Stimulated activated naive CD4-positive, alpha-beta T cell treated with Interleukin-2 at 50 U/mL for 16 hours (primary cell): ENCODE measurements at regions not wholly inside any gene's neighbourhood (a gene's known extent, or its start where the extent isn't known, plus 50 kb on each side); places are given as distances from the start of the nearest gene placed in this dataset.

Experiments
- DNase-seq: peaks from one replicate; lab custom pipeline; 2025; lab: John Stamatoyannopoulos, UW

DNA sequence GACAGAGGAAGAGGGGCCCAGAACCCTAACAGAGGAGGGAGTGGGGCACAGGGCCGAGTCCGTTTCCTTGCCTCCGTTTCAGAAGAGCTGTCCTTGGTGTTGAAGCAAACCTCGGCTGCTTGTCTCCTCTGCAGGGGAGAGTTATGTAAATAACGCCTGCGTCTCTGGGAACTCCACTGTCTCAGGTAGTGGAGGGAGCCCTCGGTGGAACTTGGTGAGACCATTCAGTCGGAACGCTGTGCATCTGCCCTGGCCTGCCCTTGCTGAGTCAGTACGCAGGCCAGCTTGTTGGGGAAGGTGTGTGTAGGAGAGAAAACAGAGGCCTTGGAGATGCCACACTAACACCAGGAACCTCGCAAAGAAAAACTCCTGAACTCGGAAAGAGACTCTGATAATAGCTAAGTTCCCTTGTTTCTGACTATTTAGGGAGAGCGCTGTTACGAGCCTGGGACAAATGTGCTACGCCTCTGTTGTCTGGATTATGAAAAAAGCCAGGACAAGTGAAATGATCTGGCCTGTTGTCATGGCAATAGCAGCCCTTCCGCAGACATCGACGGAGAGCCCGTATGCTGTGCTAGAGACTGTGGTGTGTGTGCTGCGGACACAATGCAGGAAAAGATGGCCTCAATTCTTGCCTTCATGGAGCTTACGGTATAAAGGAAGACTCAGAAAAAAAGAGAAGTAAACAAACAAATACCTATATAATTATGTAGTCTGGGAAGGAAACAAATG lies 94.6 kb upstream of the AKT3 start:
- DNase-seq, result no peak

DNA sequence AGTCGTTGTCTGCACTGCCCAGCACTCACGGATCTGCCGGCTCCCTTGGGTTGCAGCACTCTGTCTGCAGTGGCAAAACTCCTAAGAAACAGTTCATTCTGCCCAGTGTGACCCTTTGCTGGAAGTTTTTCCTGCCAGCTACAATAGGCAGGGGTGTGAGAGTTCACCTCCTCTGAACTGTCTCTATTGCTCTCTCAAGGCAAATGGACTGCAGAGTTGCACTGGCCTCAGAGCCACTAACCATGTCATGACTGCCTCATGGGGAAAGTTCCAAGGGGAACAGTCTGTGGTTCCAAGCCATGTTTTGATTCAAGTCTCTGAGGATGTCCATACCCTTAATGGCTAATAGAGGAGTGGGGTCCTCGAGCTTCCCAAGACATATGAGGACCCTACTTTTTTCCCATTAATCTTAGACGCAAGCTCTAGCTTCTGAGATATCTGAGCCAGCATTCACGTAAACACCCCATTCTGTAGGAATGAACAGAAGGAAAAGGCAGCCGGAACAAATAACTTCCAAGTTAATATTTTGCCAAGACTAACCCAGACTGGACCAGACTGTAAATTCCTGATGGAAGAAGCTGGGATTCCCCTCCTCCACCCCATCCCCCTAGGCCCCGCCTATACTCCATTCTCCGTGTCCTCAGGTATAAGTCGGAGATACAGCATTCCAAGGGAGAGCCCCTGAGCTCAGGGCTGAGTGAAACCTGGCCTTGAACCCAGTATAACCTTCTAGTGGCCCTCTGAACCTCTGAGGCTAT lies 93.8 kb upstream of the AKT3 start:
- no peak for DNase-seq

DNA sequence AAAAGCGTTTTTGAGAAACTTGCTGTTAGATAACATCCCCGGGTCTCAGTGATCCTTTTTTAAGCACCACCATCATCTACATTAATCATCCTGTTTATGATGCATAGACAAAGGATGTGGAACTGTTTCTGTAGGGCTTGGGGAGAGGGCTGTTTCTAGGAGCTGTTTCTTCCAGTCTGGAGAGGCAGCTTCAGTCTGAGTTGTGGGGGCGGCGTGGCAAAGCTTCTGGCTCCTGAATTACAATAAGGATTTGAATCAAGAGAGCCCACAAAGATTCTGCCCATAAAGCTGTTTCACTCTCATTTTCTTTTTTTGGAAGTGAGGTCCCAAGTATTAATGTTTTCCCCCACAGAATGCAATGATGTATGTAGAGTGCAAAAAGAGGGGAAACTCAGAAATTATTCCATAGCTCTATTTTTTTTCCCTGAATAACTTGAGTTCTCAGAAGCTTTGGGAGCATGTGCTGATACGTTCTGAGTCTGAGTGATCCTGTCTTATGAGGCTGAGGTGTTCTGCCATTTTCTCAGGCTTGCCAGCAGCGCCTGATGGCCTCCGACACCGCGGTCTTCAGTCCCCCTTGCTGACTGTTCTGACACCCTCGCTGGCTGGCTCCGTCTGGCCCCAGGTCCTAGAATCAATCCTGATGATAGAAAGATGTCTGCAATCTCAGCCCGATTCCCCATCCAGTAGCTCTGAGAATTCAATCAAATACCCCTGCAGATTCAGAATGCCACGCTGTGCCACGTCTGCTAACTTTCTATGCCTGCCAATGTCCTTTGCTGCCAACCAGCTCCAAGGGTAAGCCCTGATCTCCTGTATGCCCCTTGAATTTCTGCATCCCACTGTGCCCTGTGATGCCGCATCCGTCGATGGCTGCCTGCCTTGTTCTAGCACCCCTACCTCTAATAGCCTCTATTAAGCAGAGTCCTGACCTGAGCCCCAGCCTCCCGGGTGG lies 92.4 kb upstream of the AKT3 start:
- DNase-seq, result no peak

DNA sequence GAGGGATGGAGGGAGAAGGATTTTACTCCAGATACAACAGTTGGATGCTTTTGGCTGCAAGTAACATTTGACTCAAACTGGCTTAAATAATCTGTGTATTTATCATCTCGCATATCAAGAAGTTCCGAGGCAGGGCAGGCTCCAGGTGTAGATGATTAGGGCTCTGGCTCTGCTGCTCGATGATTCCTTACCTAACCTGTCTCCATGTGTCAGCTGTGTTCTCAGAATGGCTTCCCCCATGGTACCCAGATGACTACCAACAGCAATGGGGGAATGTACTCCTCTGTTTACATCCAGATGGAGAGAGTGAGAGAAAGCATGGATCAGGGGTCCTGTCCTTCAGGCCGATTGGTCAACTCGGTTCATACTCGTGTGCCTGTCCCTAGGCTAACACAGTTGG lies 90.4 kb upstream of the AKT3 start:
- no peak for DNase-seq

DNA sequence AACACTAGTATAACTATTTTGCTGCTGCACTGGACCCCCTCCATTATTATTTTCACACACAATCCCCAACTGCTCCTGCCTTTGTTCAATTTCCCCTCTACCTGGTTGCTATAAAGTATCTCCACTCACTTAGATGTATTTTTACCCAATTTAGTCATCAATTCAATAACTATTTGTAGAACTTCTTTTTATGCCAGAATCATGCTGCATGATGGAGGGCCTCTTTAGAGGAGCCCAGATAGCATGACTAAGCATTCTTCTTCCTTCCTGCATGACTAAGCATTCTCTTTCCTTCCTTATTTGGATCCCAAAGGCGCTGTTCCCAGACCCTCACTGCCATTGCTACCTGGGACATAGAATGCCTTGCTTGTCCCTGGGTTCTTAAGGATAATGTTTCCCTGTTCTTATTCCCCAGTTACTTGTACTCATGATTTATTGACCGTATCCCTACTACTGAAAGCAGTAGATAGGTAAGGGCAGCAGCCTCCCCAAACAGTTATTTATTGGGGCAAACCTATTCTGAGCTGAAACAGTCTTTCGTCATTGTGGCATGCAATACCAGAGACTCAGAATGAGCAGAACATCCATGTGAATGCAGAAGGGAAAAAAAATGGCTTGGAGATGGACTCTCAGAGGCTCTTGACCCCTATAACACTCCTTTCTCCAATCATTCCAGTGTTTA lies 89.3 kb upstream of the AKT3 start:
- DNase-seq, result no peak

DNA sequence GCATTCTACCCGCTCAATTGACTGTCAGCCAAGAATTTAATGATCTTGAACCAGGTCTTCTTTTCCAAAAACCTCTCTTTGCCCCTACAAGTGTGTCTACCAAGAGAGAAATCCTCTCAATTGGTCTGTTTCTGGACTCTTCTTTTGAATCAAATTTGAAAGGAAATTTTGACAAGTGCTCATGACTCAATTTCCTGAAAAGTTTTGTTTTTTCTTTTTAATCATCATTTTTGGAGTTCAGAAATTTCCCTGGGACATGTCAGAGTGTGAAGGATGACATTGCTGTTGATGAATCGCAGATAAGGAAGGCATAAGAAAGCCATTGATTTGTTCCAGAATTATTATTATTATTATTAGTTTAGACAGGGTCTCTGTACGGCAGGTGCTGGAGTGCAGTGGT lies 88.2 kb upstream of the AKT3 start:
- no peak for DNase-seq

DNA sequence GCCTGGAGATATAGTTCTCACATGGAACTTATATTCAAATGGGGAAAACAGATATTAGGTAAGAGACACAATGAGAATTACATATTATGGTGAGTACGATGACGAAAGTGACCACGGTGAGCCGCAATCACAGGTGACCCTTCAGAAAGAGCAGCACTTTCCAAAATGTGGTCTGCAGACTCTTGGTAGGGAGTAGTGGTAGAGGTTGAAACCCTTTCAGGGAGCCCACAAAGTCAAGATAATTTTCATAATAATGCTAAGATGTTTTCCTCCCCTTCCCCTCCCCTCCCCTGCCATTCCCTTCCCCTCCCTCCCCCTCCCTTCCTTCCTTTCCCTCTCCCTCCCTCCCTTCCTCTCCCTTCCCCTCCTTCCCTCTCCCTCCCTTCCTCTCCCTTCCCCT lies 83.5 kb upstream of the AKT3 start:
- DNase-seq, result no peak

DNA sequence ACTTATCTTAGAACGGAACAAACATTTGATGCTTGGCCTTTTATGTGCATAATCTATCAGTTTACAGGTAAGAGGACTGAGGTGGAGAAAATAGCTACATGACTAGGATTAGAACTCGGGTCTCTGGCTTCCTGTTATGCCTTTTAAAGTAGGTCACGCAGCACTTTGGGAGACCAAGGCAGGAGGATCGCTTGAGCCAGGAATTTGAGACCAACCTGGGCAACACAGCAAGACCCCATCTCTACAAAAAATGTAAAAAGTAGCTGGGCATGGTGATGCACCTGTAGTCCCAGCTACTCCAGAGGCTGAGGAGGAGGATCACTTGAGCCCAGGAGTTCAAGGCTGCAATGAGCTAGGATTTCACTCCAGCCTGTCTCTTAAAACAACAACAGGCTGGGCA lies 81.9 kb upstream of the AKT3 start:
- DNase-seq, result no peak

DNA sequence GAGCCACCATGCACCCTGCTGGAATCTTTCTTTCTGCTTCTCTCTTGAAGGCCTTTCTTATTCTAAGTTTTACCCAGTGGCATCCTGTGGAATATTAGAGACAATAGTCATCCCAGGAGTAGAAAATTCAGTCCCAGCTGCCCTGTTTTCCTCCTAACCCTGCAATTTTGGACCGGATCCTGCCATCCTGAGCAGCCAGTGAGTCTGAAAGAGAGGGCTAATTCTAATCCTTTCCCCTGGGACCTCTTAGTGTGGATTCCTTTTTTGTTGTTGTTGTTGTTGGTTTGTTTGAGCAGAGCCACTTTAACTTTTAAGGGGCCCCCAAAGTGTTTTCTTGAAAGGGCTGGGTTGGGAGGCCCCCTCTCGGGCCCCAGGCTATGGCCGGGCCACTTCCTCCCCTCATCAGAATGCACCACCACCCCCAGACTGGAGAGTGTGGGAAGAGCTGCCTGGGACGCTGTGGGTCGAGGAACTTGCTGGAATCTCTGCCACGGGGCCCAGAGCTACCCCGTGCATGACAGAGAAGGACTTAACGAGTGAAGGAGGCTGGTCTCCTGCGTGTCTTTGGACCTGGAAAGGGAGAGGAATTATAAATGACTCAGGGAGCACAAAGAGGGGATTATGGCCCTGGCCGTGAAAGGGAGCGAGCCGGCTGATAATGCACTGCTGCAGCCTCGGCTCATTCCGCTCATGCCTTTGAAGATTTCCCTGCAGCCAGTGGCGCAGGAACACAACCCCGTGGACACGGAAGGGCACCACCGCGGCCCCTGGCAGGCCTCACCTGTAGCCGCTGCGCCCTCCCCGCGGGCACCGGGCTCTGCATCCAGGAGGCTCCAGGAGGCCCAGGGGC lies 81.0 kb upstream of the AKT3 start:
- DNase-seq, result no peak

DNA sequence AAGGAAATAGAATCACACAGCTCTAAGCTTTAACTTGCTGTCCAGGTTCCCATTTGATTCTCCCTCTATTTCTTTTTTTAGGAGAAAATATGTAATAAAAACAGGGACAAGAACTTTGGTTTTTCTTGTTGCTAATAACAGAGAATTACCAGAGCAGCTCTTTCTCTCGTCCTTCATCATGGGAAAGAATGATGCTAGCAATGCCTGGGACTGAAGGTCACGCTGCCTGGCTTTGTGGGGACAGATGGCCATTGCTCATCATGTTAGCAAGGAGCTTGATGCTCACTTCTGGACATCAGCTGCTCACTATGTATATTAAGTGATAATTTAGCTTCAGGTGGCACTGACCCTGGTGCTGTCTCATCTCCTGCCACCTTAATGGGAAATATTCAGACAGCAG lies 77.3 kb upstream of the AKT3 start:
- no peak for DNase-seq

DNA sequence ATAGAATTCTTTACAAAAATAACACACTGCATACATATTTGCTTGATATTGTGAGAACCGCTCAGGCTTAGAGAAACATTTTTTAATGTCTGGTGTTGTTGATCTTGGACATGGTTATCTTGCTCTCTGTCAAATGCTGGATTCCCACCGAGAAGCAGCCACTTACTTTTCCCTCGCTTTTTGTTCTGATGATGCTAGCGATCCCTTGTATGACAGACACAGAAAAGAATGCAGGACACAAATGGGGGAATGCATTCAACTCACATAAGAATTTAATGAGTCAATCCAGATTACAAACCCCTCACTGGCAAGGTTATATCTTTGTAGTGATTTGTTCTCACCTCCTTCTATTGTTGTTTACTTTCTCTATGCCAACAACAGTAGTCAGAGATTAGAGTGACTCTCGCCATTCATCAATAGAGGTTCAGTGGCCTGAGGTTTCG lies 76.8 kb upstream of the AKT3 start:
- no peak for DNase-seq

DNA sequence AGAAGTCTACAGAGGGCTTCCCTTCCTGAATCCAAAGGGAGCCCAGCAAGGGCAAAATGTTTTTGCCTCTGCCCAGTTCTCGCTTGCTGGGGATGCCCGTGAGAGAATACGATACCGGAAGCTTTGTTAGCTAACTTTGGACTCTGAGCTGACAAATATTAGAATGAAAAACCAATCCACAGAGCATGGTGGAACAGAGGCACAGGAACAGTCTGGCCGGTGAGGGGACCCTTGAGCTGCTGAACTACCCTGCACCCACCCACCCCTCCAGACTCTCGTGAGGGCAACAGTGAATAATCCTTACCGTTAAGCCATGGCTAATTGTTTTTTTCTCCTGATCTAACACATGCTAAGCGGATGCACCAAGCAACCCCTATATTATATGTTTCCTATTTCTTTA lies 76.3 kb upstream of the AKT3 start:
- DNase-seq, result no peak

DNA sequence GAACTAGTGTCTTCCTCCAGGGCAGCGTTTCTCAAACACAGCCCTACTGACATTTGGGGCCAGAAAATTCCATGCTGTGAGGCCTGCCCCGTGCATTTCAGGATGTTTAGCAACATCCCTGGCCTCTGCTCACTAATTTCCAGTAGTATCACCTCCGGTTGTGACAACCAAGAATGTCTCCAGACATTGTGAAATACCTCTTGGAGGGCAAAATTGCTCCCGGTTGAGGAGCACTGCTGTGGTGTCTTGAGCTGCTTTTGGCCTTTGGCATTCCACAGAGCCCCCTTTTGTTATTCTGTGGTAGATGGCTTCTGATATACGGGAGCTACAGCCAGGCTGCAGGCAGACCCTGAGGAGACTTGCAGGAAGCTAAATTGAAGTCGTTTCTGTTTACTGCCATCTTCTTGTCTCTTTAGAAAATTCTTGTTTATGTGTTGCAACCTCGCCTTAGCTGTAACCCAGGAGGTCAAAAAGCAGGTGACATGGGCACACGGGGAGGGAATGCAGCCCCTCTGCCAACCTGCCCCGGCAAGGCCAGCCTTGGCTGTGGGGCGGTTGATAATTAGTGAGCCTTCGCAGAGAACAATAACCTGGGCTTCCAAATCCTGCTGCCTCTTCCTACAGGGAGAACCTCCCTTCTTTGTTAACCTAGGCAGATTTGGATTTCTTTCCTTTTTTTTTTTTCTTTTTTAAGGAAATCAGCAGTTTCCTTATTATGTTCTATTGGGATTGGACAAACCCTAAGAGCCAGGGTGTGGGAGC lies 74.7 kb upstream of the AKT3 start:
- no peak for DNase-seq

DNA sequence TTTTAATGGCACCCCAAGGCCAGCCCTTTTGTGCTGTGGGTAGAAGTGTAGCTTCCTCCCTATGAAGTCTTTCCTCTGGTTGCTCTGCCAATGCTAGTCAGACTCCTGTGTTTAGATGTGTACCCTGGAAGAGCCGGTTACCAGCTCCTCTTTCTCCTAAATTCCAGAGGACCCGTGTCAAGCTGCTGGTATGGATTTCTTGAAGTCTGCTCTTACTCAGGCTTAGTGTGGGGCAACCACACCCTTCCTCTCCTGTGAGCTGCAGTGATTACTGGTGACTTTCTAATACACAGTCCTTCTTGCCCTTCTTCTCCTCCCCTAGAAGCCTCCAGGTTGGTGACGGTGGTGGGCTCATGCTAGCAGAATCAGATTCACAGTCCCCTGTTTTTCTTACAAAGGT lies 74.1 kb upstream of the AKT3 start:
- no peak for DNase-seq

DNA sequence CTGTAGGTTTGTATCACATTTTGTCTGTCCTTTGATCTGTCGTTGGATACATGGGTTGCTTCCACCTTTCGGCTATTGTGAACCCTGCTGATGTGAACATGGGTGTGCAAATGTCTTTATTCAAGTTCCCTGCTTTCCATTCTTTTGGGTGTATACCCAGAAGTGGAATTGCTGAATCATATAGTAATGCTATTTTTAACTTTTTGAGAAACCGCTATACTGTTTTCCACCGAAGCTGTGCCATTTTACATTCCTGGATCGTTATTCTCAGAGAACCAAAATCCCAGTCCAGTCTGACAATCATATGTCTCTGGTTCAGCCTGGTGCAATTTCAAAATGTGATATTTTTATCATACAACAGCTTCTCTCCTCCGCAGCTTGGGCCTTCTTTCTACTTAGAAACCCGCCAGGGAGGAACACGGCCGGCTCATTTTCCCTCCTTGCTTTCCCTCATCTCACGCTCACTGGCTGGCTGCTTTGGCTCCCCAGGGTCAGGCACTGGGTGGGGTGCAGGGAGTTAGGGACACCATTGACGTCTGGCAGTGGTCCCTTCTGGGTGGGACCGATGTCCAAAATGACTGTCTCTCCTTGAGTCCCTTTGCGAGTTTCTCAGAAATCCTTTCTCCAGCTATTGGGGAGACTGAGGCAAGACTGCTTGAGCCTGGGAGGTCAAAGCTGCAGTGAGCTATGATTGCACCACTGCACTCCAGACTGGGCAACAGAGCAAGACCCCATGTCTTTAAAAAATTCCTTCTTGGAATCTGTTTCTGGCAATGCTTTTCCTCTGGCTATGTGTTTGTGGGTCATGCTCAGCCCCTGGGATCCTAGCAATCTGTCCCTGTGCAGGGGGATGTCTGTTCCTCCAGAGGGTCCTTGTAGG lies 73.5 kb upstream of the AKT3 start:
- DNase-seq, result no peak

DNA sequence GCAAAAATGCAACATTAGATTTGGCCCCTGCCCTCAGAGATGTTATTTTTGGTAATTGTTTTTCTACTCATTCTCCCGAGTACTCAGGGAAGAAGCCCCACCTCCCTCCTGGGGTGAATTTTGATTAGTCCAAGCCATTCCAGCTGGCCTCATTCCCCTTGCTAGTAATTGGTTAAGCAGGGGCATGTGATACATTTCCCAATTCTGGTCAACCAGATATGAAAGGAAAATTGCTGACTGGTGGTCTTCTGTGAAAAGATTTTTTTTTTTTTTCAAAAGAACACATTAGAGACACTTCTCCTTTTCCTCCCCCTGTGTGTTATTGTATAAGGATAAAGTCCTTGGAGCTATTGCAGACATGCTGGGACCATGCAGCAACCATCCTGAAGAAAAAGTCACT lies 71.1 kb upstream of the AKT3 start:
- no peak for DNase-seq

DNA sequence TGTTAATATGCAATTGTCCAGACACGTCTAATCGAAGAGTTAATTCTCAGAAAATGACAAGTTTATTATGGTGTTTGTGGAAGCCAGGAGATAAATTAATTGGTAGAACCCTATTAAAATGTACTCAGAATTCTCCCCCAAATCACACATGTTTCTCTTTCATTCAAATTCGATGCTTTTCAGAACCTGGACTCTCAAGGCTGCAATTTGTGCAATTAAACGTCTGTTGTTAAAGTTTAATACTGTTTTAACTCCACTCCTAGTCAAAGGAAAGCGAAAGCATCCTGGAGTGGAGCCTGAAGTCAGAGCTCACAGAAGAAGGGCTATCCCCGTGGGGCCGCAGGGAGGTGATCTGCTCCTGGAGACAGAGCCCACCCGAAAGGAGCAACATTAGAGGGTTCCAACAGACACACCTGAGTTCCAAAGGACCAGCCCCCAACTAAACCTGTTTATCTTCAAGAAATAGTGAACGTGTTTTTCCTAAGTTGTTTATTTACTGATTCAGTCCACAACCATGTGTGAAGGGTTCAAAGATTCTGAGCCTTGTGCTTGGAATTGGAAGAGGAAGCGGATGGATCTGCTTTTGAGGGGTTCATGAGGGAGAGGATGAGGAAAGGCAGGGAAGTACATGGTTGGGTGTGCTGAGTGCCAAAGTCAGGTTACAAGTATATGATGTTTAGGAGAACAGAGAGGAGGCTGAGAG lies 68.0 kb upstream of the AKT3 start:
- no peak for DNase-seq

DNA sequence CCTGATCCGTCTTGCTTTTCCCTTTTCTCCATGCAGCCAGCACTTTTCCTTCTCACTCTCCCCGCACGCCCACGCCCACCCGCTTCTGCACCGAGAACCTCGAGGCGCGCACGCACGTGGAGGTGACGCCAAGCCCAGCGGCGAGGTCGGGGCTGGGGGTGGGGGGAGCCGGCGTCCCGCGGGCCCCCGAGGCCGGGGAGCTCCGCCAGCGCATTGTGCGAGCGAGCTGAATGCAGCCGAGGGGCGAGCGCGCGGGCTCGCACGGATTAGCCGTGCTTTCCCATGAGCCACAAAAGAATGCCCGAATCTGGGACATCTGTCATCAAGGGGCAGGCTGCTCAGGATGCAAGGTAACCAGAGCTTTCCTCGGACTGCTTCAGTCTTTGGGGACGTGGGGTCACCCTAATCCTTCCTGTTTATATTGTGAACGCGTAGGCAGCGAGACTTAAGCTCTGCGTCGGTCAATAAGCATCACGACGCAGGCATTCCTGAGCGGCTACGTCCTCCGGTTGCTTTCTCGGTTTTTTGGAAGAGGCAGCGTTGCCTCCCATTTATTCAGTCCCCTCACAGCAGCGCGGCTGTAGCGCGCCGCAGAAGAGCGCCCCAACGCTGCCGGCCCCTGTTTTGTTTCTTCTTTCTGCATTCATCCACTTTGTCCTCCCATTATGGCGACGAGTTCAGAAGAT lies 67.3 kb upstream of the AKT3 start:
- peak; percentile 8 for DNase-seq
